HG02610 (cell line): ENCODE measurements at regions not wholly inside any gene's neighbourhood (a gene's known extent, or its start where the extent isn't known, plus 50 kb on each side); places are given as distances from the start of the nearest gene placed in this dataset.

ENCODE experiments used
- ATAC-seq: cut with Tn5 transposase; IDR thresholded peaks from one replicate; pipeline ENCODE4 v1.9.1; 2021; ENCODE audit warnings: mild to moderate bottlenecking, moderate library complexity; ENCODE audit not compliant: unreplicated experiment

DNA sequence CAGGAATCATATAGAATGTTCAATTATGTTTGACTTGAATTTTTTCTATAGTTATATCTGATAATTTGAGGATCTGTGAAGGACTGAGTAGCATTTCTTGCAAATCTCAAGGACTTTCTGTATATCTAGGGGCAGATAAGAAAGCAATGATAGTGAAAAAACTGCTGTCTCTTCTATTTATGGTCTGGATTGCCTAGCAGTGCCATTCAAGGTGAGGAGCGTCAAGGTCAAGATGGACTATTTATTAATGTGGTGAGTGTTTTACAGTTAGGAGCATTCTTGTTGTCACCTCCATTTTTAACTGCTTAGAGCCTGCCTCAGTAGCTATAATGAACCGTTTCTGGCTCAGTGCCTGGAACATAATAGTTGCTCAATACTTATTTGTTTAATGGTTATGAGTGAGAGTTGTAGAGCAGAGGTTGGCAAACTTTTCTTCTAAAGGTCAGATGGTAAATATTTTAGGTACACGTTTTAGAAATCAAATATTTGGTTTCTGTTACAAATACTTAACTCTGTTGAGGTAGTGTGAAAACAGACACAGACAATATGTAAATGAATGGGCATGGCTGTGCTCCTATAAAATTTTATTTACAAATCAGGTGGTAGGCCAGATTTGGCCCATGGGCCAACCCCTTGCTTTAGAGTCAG, 523.2 kb upstream of the IGFBP7 start:
- no peak for ATAC-seq

DNA sequence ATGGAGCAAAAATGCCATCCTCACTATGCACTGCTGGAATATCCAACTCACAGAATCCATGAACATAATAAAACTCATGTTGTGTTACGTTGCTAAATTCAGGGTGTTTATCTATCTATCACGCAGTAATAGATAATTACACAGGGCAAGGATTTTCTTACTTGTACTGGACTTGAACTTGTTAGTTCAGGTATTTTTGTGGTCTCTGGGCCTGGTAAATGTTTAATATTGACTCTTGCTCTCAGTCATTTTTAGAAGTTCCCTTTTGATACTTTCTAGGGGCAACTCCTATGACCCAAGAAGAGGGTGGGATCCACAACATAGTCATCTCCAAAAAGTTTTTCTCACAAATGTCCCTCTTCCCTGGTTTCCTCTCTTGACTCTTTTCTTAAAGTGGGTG, 522.4 kb upstream of the IGFBP7 start:
- ATAC-seq = no peak

DNA sequence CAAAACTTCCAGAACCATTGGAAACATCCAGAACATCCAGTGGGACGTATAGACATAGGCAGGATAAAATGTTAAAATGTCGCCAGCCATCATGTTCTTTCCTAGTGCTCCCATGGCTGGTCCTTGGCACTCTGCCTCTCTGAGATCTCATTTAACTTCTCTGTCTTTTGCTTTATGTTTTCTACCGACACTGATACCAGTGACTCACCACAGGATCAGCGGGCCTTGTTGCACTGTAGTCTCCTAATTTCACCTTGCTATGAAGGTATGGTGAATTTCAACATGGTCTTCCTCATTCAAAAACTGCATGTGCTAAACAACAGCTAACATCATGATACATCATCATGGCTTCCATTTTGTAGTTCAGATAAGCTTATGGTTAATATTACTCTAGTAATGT, 521.0 kb upstream of the IGFBP7 start:
- ATAC-seq = no peak

DNA sequence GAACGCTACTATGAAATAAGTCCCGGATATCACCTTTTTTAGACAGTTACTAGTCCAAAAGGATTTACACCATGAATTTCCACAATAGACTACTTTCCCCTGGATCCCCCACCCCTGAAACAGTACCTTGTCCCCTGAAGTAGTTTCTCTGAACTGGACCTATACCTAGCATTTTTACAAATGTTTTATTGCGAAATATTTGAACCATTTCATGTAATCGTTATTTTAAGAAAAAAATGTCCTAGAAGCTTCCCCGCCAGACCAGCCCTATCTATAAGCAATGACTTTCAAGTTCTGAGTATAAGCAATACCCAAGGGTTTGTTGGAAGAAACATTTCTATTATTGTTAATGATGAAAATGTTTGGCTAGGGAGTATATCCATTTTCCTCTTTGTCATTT, 517.8 kb upstream of the IGFBP7 start:
- ATAC-seq = no peak

DNA sequence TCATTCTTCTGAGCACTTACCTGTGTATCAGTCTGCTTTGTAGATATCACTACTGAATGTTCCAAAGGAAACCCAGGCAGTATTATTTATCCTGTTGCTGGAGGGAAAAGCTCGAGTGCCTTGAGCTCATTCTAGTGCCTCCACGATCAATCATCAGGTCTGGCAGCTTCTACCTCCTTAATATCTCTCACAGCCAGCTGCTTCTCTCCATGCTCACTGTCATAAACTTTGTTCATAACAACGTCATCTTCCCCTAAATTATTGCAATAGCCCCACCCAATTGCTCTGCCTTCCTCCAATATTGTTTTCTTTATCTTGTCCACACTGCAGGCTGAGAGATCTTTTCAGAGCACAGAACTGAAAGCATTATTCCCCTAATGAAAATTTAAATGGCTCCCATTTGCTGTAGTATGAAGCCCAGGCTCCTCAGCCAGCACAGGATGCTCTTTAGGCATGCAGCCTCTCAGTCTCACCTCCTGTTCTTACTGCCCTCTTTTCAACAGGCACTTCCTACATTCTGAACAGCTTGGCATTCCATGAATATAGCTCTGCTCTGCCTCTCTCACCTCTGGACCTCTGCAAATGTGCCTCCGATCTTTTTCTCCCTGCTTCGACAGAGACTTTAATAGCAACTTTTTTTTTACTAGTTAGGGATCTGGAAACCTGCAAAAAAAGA, 504.2 kb upstream of the IGFBP7 start:
- no peak for ATAC-seq

DNA sequence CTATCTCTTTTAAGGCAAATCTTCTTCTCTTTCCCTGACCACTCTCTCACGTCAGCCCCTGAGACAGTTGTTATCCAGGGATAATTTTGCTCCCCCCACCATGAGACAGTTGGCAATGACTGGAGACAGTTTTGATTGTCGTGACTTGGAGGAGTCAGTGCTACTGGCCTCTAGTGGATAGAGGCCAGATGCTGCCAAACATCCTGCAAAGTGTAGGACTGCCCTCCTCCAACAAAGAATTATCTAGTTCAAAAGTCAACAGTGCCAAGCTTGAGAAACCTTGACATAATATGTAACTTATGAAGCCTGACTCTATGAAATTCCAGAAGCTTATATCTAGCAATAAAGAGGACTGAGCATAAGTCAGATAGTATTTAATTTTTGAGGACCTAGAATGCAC, 502.1 kb upstream of the IGFBP7 start:
- no peak for ATAC-seq

DNA sequence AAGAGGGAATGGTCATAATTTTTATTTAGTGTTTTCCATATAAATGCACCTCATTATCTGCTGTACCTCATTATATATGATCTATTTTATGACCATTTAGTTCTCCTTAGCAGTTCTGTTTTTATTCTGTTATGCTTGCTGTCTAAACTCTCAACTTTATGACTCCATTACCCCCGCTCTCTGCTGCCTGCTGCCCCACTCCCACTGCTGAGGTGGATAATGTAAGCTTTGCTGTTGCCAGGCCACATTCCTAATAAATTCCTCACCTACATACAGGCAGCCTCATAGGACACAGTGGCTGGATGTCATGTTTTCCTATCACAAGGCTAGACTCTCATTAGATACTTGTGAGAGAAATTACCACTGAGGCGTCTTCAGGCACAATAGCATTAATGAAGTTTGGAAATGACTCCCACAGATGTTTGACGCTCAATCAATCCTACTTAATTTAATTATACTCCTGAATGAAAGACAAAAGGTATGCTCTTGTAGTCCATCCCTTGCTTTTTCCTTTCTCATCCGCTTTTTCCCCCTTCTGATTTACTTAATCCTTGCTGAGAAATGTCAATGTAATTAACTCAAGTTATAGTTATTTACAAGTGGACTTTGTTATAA, 497.5 kb upstream of the IGFBP7 start:
- no peak for ATAC-seq

DNA sequence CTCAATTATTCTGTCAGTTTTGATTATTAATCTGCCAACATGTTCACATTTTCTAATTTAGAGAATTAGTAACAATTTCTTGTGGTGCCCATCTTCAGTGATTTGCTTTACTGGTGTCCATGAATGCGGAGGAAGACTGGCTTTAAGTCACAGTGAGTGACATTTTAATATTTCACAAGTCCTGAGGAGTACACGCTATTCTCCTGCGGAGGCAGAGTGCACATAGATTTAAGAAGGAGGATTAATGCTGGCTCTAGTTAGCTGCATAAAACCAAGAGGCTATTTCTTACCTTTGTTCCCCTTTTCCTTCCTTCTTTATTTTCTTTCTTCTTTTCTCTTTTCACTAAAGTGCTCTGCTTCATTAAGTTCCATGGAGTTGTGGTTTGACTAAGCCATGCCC, 495.2 kb upstream of the IGFBP7 start:
- ATAC-seq = no peak

DNA sequence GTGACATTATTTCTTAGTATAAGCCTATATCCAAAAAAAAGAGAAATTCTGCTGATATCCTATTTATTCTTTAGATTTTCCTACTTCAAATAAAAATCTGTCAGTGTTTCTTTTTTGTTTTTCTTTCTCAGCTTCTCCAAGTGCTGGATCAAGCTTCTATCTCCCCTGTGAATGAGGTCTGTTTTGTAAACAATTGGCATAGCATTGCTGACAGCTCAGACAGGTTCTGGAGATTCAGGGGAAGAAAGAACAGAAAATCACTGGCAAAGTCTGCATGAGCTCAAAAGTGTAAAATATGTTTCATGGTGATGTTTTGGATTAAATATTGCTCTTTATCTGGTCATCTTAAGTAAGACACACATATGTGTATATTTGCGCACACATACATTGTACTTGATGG, 492.0 kb upstream of the IGFBP7 start:
- ATAC-seq = no peak

DNA sequence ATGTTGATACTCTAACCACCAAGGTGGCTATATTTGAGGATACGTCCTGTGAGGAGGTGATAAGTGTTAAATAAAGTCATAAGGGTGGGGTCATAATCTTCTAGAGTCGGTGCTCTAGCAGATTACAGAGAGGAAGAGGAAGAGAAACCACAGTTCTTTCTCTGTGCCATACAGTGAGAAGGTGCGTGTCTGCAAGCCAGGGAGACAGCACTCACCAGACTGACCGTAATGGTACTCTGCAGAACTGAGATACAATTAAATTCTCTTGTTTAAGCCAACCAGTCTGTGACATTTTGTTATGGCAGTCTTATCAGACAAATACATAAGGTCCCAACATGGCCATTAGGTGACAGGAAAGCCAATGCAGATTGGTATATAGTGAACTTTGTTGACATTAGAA, 480.9 kb upstream of the IGFBP7 start:
- no peak for ATAC-seq

DNA sequence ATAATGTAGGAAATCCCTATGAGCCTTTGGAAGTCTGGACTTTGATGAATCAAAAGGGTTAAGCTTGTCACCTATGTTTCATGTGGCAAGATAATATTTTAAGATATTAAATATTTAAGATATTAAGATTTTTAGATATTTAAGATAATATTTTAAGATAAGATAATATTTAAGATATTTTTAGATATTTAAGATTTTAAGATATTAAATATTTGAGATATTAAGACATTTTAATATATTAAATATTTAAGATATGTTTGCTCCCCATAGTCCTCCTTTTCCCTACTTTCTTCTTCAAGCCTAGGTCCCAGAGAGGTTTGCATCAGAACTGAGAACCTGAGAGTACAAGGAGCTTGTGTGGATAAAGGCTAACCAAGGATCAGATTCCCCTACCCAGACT, 478.4 kb upstream of the IGFBP7 start:
- ATAC-seq = no peak

DNA sequence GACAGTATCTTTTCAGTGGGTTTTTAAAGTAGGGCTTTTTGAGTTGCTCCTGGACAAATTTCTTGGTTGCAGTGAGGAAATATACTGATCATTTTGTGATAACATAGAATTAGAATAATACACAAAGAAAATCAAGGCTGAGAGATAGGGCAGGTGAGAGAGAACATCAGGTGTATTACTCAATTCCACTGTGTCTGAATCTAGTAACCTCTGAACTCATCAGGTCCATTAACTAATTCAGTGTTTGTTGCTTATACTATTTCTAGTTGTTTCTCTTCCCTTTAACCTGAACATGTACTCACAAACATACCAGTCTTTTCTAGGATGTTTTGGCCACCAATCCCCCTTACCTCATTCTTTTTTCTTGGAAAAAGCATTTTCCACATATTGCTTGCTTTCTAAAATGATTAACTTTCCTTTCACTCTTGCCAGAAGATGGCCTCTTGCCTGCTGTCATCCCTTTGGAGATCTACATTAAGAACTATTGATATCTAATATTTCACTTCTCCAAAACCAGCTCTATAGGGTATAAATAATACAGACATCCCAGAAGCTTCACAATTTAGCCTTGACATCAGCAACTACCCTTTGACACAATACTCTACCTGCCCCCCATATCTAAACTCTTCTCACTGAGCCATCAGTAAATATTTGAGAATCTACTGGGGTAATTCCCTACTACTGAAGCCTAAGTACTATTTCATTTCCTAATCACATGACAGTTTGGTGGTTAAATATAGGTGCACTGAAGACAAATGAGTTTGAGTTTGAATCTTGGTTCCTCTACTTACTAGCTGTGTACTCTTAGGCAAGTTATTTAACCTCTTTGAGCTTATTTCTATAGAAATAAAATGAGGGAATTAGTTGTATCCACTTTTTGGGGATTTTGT, 470.8 kb upstream of the IGFBP7 start:
- no peak for ATAC-seq

DNA sequence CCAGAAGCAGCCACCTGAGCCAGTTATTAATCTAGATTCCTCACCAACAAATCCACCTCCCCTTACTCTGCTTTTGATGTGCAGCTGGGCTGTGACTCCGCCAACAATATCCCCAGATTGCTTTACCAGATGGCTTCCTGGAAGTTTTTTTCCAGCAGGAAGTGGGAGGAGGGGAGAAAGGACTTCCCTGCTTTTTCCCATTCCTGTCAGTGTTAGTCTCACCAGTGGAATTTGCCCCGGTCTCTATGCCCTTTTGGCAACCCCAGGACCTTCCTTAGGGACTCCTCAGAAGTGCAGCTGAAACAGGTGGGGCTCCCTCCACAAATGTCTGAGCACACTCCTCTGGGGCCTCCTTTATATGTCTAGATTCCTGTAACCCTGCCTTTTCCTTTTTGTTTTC, 465.2 kb upstream of the IGFBP7 start:
- ATAC-seq = no peak

DNA sequence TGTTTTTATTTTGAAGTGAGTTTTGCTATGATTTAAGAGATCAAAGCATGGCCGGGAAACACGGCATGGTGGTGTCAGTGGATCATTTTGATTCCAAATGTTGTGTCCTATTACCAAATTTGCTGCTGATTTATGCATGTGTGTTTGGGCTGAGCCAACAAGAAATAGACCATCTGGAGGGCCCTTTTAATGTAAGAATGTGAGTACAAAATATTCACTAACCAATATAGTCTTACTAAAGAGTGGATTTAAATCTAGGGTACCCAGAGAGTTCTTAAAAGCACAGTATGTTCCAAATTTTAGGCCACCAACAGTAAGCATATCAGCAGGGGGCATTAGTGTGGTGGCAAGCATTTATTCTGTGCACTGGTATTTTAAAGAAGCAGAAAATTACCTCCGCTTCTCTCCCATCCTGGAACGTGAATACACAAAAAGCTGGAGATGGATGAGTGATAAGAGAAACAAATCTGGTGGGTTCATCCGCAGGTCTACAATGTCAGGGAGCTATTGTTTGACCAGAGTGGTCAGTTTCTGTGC, 444.4 kb upstream of the IGFBP7 start:
- ATAC-seq = no peak

DNA sequence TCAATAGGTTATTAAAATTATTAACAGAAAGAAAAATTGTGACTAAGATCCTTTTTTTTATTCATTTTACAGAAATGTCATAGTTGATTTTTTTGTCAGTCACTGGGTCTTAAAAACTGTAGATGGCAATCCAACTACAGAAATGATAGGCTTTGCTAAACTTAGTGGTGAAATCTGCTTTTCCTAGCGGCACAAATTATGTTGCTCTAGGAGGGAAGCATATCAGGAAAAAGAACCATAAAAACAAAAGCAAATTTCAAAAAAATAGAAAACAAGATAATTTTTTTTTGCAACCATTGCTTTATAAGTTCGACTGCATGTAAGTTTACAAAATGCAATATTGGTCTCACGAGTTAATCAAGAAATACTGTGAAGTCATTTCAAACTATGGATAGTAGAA, 443.5 kb upstream of the IGFBP7 start:
- ATAC-seq = no peak

DNA sequence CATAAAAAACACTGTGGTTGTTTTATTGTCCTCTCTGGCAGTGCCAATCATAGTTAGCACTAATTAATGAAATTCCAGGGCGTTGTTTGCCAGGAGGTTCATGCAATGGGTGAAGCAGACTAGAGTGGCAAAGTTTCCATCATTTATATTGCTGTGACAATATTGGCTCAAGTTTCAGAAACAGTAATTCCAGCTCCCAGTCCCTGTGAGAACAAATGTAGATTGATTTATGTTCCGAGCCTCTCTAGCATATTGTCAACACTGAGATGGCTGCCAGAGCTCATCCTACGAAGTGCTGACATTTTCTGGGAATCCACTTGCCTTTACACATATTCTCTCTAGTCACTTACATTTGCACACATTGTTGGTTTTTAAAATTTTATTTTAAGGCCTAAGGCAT, 440.0 kb upstream of the IGFBP7 start:
- ATAC-seq = no peak

DNA sequence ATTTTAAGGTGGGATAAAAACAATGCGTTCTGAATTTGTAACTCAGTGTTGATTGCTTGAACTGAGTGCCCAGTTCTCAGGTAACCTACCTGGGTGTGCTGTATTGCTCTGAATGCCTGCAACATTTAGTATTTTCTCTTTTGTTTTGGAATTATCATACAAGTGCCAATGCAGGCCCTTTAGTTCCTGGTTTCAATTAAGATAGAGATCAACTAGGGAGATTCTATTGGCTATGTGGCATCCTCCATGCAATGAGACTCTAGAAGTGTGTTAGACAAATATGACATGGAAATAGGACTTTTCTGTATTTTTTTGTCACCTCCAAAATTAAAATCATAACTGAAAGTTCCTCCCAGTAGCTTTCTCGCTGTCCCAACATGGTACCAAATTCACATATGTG, 438.7 kb upstream of the IGFBP7 start:
- ATAC-seq = no peak

DNA sequence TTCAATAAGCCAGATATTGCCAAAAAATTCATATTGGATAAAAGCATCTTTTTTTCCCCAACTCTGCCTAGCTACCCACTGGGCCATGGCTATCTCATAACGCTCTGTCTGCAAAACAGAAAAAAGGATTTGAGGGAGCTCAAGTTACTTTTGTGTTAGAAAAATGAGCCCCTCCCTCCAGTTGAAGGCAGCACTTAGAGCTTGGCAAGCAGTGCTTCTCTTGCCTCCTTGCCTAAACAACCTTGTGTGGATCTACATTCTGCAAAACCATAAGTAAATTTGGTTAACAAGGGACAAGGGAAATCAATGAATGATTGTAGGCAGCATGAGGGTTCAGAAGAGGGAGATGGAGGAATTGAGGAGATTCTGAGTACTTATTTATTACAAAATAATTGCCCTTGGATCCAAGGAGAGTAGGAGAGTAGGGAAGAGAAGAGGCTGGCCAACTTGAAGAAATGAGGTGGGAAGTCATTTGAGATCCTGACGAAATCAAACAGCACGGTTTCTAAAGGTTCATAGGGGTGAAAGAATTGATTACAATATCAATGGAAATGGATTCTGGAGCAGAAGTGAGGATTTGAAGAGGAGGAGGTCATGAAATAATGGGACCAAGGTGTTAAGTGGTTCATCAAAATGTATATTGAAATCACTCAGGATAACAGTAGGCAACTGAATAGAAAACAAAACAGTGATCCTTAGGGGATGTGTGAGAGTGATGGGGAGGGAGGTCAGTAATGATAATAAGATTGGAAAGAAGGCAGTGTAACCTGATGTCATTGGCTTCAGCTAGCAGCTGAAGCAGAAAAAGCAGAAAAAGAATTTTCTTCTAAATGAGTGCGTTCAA, 434.8 kb upstream of the IGFBP7 start:
- no peak for ATAC-seq

DNA sequence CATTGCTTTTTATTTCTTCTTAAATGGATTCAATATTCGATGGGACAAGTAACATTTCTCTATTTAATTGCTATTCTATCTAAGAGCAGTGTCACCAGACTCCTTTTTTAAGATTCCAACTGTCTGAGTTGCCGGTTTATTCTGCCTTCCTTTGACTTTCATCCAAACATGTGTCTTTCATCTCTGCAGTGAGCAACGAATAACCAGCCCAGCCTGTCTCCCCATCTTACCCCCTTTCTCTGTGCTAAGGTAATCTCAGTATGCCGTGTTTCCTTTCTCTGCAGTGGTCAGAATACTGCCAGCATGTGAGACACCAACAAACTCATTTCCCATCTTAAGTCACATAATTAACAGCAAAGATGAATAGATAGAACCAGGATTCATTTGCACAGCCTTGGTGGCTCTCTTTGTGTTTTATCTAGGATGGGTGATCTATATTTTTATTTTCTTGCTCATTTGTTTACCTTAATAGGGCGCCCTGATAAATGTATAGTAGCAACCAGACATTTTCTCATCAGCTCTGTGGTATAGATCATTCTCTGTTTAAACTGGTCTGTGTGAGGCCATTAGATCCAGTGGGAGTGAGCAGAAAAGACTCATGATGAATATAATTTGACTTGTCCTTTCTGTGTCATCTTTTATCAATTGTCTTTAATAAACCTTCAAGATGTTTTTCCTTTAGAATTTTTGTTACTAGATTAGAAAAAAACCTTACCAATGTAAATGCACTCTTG, 394.8 kb upstream of the IGFBP7 start:
- ATAC-seq = no peak

DNA sequence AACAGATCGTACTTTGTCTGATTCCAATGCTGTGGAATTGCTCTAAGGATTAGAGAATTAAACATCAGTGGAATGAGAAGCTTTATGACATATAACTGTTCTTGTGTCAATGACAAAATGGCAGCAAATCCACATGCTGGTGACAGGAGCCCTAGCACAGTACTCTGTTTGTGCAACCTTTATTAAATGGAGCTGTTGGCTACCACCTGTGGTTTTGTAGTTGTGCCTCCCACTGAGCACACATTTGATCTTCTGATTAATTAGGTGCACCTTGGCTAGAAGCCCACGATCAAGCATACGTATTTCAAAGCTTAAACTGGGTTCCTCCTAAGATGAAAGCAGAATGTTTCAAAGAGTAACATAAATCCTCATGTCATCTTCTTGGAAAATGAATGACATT, 394.0 kb upstream of the IGFBP7 start:
- ATAC-seq = no peak
